Upper lobe of left lung (tissue), 4 donors: ENCODE measurements at regions not wholly inside any gene's neighbourhood (a gene's known extent, or its start where the extent isn't known, plus 50 kb on each side); places are given as distances from the start of the nearest gene placed in this dataset.

ENCODE experiments used
- CTCF ChIP-seq, 6 experiments: fragments of 450-650 bp in 4 of 6; fragments of 200-600 bp in 2 of 6; sonication (generic) in 2 of 6; IDR thresholded peaks; one replicate each; pipeline ENCODE4 v1.5.1; 2016 to 2019; ENCODE audit warnings: antibody characterized with exemption in 6 of 6
- EP300 ChIP-seq, 4 donors: sonication (generic); formaldehyde crosslinking; IDR thresholded peaks; one replicate each; pipeline ENCODE4 v1.5.1; 2017; ENCODE audit warnings: antibody characterized with exemption in 4 of 4, control low read depth in 2 of 4
- POLR2A ChIP-seq, 4 donors: fragments of 450-650 bp; IDR thresholded peaks; one replicate each; pipeline ENCODE4 v1.5.1; 2016 to 2017; ENCODE audit warnings: antibody characterized with exemption in 4 of 4, mild to moderate bottlenecking in 2 of 4
- POLR2AphosphoS5 ChIP-seq, 2 donors: sonication (generic); formaldehyde crosslinking; IDR thresholded peaks; one replicate each; pipeline ENCODE4 v1.5.1; 2017; ENCODE audit warnings: antibody characterized with exemption in 2 of 2

GRCh38 chr20:60931696-60932095, 320.4 kb upstream of the CDH4 start:
- TF ChIP-seq CTCF (IDR thresholded peaks at IDR 0.05) (no peak), POLR2AphosphoS5 (IDR thresholded peaks at IDR 0.05) (no peak), POLR2A (IDR thresholded peaks at IDR 0.05) (no peak), EP300 (IDR thresholded peaks at IDR 0.05) (no peak)
